ENCODE measurements at regions not wholly inside any gene's neighbourhood (a gene's known extent, or its start where the extent isn't known, plus 50 kb on each side); places are given as distances from the start of the nearest gene placed in this dataset.

DNA sequence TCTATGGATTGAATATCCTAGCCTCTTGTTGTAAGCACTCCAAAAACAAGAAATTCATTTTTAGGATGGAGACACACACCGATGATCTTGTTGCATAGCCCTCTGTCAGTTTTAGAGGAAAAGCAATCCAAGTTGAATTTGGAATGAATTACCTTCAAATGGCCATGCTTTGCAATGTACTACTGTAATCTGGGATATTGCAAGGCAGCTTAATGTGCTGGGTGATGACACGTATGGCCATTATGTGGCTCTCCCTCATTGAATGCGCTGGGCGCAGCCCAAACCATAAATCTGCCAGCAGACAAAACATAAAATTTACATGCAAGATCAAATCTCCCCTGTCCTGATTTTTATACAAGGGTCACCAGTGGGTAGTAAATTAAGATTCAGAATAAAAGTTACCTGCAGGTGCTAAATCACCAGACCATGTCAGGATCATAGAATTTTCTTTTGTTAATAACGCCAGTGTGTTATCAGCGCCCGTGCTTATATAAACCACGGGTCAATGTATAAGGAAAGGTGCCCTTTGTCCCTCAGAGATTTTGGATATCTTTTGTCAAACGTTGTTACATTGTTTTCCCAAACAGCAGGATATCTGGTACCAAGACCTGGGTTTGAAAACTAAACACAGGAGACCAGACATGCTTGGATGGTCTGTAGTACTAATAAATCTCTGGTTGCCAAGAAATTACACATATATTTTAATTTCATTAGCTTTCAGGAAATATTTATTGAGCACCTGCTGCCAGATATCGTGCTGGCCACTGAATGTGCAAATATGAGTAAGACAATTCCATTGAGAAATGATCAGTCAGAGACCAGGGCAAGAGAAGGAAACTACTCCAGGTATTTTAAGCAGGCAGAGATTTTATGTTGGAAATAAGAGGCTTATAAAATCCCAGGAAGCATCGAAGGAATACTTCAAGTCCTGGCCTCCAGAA is 237.1 kb downstream of the EBLN2 start:
- TF ChIP-seq, protein P1, sequence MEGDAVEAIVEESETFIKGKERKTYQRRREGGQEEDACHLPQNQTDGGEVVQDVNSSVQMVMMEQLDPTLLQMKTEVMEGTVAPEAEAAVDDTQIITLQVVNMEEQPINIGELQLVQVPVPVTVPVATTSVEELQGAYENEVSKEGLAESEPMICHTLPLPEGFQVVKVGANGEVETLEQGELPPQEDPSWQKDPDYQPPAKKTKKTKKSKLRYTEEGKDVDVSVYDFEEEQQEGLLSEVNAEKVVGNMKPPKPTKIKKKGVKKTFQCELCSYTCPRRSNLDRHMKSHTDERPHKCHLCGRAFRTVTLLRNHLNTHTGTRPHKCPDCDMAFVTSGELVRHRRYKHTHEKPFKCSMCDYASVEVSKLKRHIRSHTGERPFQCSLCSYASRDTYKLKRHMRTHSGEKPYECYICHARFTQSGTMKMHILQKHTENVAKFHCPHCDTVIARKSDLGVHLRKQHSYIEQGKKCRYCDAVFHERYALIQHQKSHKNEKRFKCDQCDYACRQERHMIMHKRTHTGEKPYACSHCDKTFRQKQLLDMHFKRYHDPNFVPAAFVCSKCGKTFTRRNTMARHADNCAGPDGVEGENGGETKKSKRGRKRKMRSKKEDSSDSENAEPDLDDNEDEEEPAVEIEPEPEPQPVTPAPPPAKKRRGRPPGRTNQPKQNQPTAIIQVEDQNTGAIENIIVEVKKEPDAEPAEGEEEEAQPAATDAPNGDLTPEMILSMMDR (IDR thresholded peaks at IDR 0.05) = no peak
- TF ChIP-seq EZH2phosphoT487 (IDR thresholded peaks at IDR 0.05) (no peak), EZH2 (IDR thresholded peaks at IDR 0.05) (no peak)

All from neural progenitor cell (in vitro differentiated cells).